Breast epithelium (tissue), 3 donors: ENCODE measurements at regions not wholly inside any gene's neighbourhood (a gene's known extent, or its start where the extent isn't known, plus 50 kb on each side); places are given as distances from the start of the nearest gene placed in this dataset.

Experiments
- CTCF ChIP-seq, 3 donors: fragments of 450-650 bp; IDR thresholded peaks; one replicate each; pipeline ENCODE4 v1.5.1; 2016 to 2017; ENCODE audit warnings: antibody characterized with exemption in 3 of 3, mild to moderate bottlenecking in 3 of 3, moderate library complexity in 3 of 3
- POLR2A ChIP-seq: fragments of 450-650 bp; IDR thresholded peaks from one replicate; pipeline ENCODE4 v1.6.1; 2016; ENCODE audit warnings: antibody characterized with exemption, mild to moderate bottlenecking, moderate library complexity
- POLR2AphosphoS5 ChIP-seq, 3 donors: sonication (generic); formaldehyde crosslinking; IDR thresholded peaks; one replicate each; pipeline ENCODE4 v1.6.1; 2017; ENCODE audit warnings: antibody characterized with exemption in 3 of 3

GRCh38 chr14:95006051-95006450 is 151.3 kb downstream of the DICER1 start:
- TF ChIP-seq CTCF (IDR thresholded peaks at IDR 0.05) (no peak), POLR2A (no peak), POLR2AphosphoS5 (IDR thresholded peaks at IDR 0.05) (no peak)
